ENCODE measurements at regions not wholly inside any gene's neighbourhood (a gene's known extent, or its start where the extent isn't known, plus 50 kb on each side); places are given as distances from the start of the nearest gene placed in this dataset.

GRCh38 chr7:32346253-32346652 is 143.9 kb downstream of the LSM5 start:
- DNase-seq (ENCODE audit: low read depth, low spot score), result no peak

- DNase-seq (ENCODE audit: low read depth, low spot score), result no peak
These were observed 153.5 kb downstream of the LSM5 start for GRCh38 chr7:32336726-32337125.

- DNase-seq (ENCODE audit: low read depth, low spot score), result no peak
These were observed 155.1 kb downstream of the LSM5 start for GRCh38 chr7:32335107-32335506.

GRCh38 chr7:32330602-32331001 is 159.6 kb downstream of the LSM5 start:
- DNase-seq (ENCODE audit: low read depth, low spot score), result no peak

GRCh38 chr7:32326078-32326477 is 164.1 kb downstream of the LSM5 start:
- DNase-seq (ENCODE audit: low read depth, low spot score), result no peak

GRCh38 chr7:32323712-32324111 is 166.5 kb downstream of the LSM5 start:
- DNase-seq (ENCODE audit: low read depth, low spot score), result no peak

GRCh38 chr7:32319012-32319382 is 171.2 kb downstream of the LSM5 start:
- DNase-seq (ENCODE audit: low read depth, low spot score), result no peak

GRCh38 chr7:32318300-32319011 is 171.7 kb downstream of the LSM5 start:
- no peak for DNase-seq (ENCODE audit: low read depth, low spot score)

- no peak for DNase-seq (ENCODE audit: low read depth, low spot score)
These were observed 173.3 kb downstream of the LSM5 start for GRCh38 chr7:32316839-32317238.

- no peak for DNase-seq (ENCODE audit: low read depth, low spot score)
These were observed 175.4 kb downstream of the LSM5 start for GRCh38 chr7:32314761-32315160.

- no peak for DNase-seq (ENCODE audit: low read depth, low spot score)
These were observed 188.8 kb downstream of the LSM5 start for GRCh38 chr7:32301427-32301826.

GRCh38 chr7:32299133-32299702 is 191.0 kb downstream of the LSM5 start:
- no peak for DNase-seq (ENCODE audit: low read depth, low spot score)

- DNase-seq (ENCODE audit: low read depth, low spot score), result no peak
These were observed 191.6 kb downstream of the LSM5 start for GRCh38 chr7:32298408-32299132.

GRCh38 chr7:32293833-32294232 is 196.3 kb downstream of the LSM5 start:
- DNase-seq (ENCODE audit: low read depth, low spot score), result no peak

GRCh38 chr7:32289651-32290414 is 200.3 kb downstream of the LSM5 start:
- no peak for DNase-seq (ENCODE audit: low read depth, low spot score)

GRCh38 chr7:32285698-32286097 is 204.5 kb downstream of the LSM5 start:
- no peak for DNase-seq (ENCODE audit: low read depth, low spot score)

- DNase-seq (ENCODE audit: low read depth, low spot score), result no peak
These were observed 206.6 kb downstream of the LSM5 start for GRCh38 chr7:32283546-32283945.

- no peak for DNase-seq (ENCODE audit: low read depth, low spot score)
These were observed 209.3 kb upstream of the PDE1C start for GRCh38 chr7:32279500-32279899.

- DNase-seq (ENCODE audit: low read depth, low spot score), result no peak
These were observed 205.2 kb upstream of the PDE1C start for GRCh38 chr7:32275216-32276009.

- no peak for DNase-seq (ENCODE audit: low read depth, low spot score)
These were observed 203.1 kb upstream of the PDE1C start for GRCh38 chr7:32273297-32273696.

- DNase-seq (ENCODE audit: low read depth, low spot score), result no peak
These were observed 196.8 kb upstream of the PDE1C start for GRCh38 chr7:32266932-32267475.
